Neural progenitor cell (in vitro differentiated cells): ENCODE measurements at regions not wholly inside any gene's neighbourhood (a gene's known extent, or its start where the extent isn't known, plus 50 kb on each side); places are given as distances from the start of the nearest gene placed in this dataset.

Experiments used
- CTCF ChIP-seq: fragments of 200-600 bp; sonication (generic); IDR thresholded peaks from 2 replicates; pipeline ENCODE4 v1.5.1; 2017; ENCODE audit warnings: antibody characterized with exemption, mild to moderate bottlenecking
- EZH2 ChIP-seq: fragments of 200-600 bp; sonication (generic); IDR thresholded peaks from 2 replicates; pipeline ENCODE4 v1.6.1; 2017; ENCODE audit warnings: antibody characterized with exemption, mild to moderate bottlenecking, moderate library complexity

GRCh38 chrX:39675619-39676018 is 422.1 kb downstream of the BCOR start:
- no peak for TF ChIP-seq CTCF
- no peak for TF ChIP-seq EZH2
